ENCODE measurements at regions not wholly inside any gene's neighbourhood (a gene's known extent, or its start where the extent isn't known, plus 50 kb on each side); places are given as distances from the start of the nearest gene placed in this dataset.

DNA sequence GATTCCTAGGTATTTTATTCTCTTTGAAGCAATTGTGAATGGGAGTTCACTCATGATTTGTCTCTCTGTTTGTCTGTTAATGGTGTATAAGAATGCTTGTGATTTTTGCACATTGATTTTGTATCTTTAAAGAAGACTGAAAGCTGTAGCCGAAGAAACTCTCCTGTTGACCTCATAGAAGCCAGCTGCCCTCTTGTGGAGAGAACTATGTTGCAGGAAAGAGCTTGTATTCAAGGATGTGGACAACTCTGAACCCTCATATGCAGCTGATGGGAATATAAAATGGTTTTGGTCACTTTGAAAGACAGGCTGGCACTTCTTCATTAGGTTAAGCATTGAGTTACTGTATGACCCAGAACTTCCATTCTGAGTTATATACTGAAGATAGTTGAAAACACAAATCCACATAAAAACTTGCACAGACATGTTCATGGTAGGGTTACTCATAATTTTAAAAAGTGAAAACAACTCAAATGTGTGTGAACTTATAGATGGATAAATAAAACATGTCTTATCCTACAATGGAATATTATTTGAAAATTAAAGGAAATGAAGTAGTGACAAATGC, 65.8 kb upstream of the SLITRK6 start:
- DNase-seq = no peak

DNA sequence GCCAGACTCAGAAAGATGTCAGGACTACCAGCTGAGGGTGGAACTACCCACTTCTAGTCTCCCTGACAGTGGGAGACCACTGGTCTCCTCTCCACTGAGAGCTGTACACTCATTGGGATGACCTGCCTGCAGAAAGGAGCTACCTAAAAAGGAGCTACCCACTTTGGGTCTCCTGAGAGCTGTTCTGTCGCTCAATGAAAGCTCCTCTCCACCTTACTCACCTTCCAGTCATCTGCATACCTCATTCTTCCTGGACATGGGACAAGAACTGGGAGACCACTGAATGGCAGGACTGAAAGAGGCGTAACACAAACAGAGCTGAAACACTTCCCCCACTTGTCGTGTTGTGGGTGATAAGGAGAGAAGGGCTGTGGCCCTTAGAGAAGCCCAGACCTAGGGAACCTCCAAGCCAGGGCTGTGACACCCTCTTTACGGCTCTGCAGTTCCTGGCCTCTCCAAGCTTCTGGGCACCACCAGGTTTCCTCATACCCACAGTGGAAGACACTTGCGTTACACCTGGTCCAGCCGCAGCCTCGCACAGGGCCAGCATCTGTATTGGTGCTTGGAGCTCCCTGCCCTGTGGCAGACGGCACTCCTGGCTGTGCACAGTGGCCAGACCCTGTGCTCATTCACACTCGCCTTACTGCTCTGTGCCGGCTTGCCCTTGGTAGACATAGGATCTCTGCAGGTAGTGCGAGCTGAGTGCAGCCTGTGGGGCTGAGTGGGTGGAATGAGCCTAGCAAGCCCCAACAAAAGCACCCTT, 54.9 kb upstream of the SLITRK6 start:
- no peak for DNase-seq

DNA sequence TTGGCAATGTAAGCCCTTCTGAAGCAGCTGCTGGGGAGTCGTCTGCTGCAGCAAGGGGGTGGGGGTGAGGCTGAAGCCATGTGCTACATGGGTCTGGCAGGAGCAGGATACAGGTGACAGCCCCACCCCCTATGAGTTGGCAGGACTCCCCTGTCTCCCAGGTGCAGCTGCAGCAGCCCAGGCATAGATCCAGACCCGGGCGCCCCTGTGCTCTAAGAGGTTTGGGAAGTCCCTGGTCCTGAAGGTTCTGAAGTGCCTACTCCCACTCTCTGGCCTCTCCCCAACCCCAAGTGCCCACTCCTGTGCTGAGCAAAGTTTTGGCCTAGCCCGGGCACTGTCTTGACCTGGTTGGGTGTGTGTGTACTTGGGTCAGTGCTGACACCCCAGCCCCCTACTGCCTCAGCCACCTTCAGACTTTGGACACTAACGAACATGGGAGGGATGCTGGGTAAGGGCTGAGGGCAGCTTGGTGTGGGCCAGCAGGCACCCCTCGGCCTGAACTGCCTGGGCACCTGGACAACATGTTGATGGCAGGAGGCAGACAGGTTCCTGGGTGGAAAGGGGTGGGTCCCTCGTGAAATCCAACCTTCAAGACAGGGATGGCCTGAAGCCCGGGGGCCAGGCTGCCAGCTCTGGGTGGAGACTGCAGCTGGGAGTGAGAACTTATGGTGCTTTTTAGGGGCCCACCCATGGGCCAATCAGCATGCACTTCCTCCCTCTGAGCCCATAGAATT, 54.1 kb upstream of the SLITRK6 start:
- DNase-seq = no peak

All from NCI-H524 treated with DMSO at 0.1 percent for 48 hours (cell line).